Activated CD8-positive, alpha-beta memory T cell treated with anti-CD3 and anti-CD28 coated beads, Interleukin-2, amount 10 ng/mL, durations not matched to agents 7 days and 5 days (primary cell): ENCODE measurements at regions not wholly inside any gene's neighbourhood (a gene's known extent, or its start where the extent isn't known, plus 50 kb on each side); places are given as distances from the start of the nearest gene placed in this dataset.
"Not testable (repeated sequence)": the region's sequence is repeated elsewhere in the genome, so short reads cannot be mapped to it uniquely, and the experiment has no call there.

Experiments
- ATAC-seq: fragments of 150-1000 bp; cut with Tn5 transposase; one replicate; pipeline ENCODE4 v1.10.0; 2021; ENCODE audit warnings: moderate library complexity
- CTCF ChIA-PET: fragments of 350-600 bp; sonication (Branson Sonifier 250); formaldehyde crosslinking; loops from one replicate; lab custom pipeline; 2021; ENCODE audit warnings: antibody characterized with exemption; lab: Charles Lee
- DNase-seq: peaks from one replicate; pipeline ENCODE4 v3.0.0-alpha.2; 2020
- H3K27ac Mint-ChIP-seq: one replicate; pipeline ENCODE4 v1.8.0; 2021; ENCODE audit warnings: mild to moderate bottlenecking, mixed read lengths
- H3K27me3 Mint-ChIP-seq: one replicate; pipeline ENCODE4 v1.8.0; 2021; ENCODE audit warnings: mixed read lengths
- H3K36me3 Mint-ChIP-seq: one replicate; pipeline ENCODE4 v1.8.0; 2021; ENCODE audit warnings: mild to moderate bottlenecking, mixed read lengths
- H3K4me1 Mint-ChIP-seq: one replicate; pipeline ENCODE4 v1.8.0; 2021; ENCODE audit warnings: mixed read lengths
- H3K4me3 Mint-ChIP-seq: one replicate; pipeline ENCODE4 v1.8.0; 2021; ENCODE audit warnings: mild to moderate bottlenecking, moderate library complexity, mixed read lengths
- H3K9me3 Mint-ChIP-seq: one replicate; pipeline ENCODE4 v1.8.0; 2022; ENCODE audit warnings: low read depth, mixed read lengths

GRCh38 chr7:4574851-4575250 lies 107.2 kb upstream of the FOXK1 start:
- no peak for ATAC-seq
- CTCF ChIA-PET = no interaction called here
- Mint-ChIP-seq H3K4me1 (no peaks in the 10 kb centered on the region), H3K36me3 (no peaks in the 10 kb centered on the region), H3K27ac (no peak overlapping the region), H3K27me3 (no peaks in the 10 kb centered on the region), H3K9me3 (peaks cover 2% of the 10 kb centered on the region), H3K4me3 (no peak overlapping the region)
- DNase-seq = no peak

- Mint-ChIP-seq H3K36me3 (no peaks in the 10 kb centered on the region), H3K27ac (no peak overlapping the region), H3K4me3 (no peak overlapping the region), H3K4me1 (no peaks in the 10 kb centered on the region), H3K27me3 (no peaks in the 10 kb centered on the region), H3K9me3 (peaks cover 2% of the 10 kb centered on the region)
- ATAC-seq = no peak
- CTCF ChIA-PET = no interaction called here
- DNase-seq = no peak
Observed at GRCh38 chr7:4575254-4575653, 106.8 kb upstream of the FOXK1 start.

GRCh38 chr7:4602905-4603842 lies 78.9 kb upstream of the FOXK1 start:
- Mint-ChIP-seq H3K27me3 (no peaks in the 10 kb centered on the region), H3K27ac (no peak overlapping the region), H3K4me1 (no peaks in the 10 kb centered on the region), H3K9me3 (no peaks in the 10 kb centered on the region), H3K4me3 (no peak overlapping the region), H3K36me3 (no peaks in the 10 kb centered on the region)
- ATAC-seq (no peak), DNase-seq (no peak)
- CTCF ChIA-PET = no interaction called here

GRCh38 chr7:4603843-4604231 lies 78.3 kb upstream of the FOXK1 start:
- Mint-ChIP-seq H3K27ac (no peak overlapping the region), H3K36me3 (no peaks in the 10 kb centered on the region), H3K9me3 (no peaks in the 10 kb centered on the region), H3K4me3 (no peak overlapping the region), H3K4me1 (no peaks in the 10 kb centered on the region), H3K27me3 (no peaks in the 10 kb centered on the region)
- ATAC-seq (no peak), DNase-seq (no peak)
- CTCF ChIA-PET = no interaction called here

GRCh38 chr7:4604456-4604940 lies 77.6 kb upstream of the FOXK1 start:
- no peaks in the 10 kb centered on the region for H3K27me3 Mint-ChIP-seq
- H3K27ac Mint-ChIP-seq = no peak overlapping the region
- ATAC-seq = no peak
- CTCF ChIA-PET = no interaction called here
- DNase-seq = no peak
- H3K4me1 Mint-ChIP-seq = no peaks in the 10 kb centered on the region
- H3K4me3 Mint-ChIP-seq = no peak overlapping the region
- H3K9me3 Mint-ChIP-seq = no peaks in the 10 kb centered on the region
- no peaks in the 10 kb centered on the region for H3K36me3 Mint-ChIP-seq

- CTCF ChIA-PET = no interaction called here
- no peaks in the 10 kb centered on the region for H3K9me3 Mint-ChIP-seq
- H3K36me3 Mint-ChIP-seq = no peaks in the 10 kb centered on the region
- no peaks in the 10 kb centered on the region for H3K27me3 Mint-ChIP-seq
- H3K27ac Mint-ChIP-seq = no peak overlapping the region
- DNase-seq = no peak
- no peak overlapping the region for H3K4me3 Mint-ChIP-seq
- no peak for ATAC-seq
- no peaks in the 10 kb centered on the region for H3K4me1 Mint-ChIP-seq
Observed at GRCh38 chr7:4606797-4607196, 75.3 kb upstream of the FOXK1 start.

- DNase-seq (no peak), ATAC-seq (no peak)
- Mint-ChIP-seq H3K4me3 (no peak overlapping the region), H3K4me1 (no peaks in the 10 kb centered on the region), H3K9me3 (no peaks in the 10 kb centered on the region), H3K36me3 (no peaks in the 10 kb centered on the region), H3K27me3 (no peaks in the 10 kb centered on the region), H3K27ac (no peak overlapping the region)
- CTCF ChIA-PET = no interaction called here
Observed at GRCh38 chr7:4607311-4607729, 74.8 kb upstream of the FOXK1 start.

GRCh38 chr7:4609576-4609975 lies 72.5 kb upstream of the FOXK1 start:
- H3K36me3 Mint-ChIP-seq, H3K9me3 Mint-ChIP-seq, H3K4me1 Mint-ChIP-seq, H3K27ac Mint-ChIP-seq, DNase-seq, H3K27me3 Mint-ChIP-seq, H3K4me3 Mint-ChIP-seq, ATAC-seq: not testable (repeated sequence)
- CTCF ChIA-PET = interaction anchor here (0.7 to 2.6 kb wide), 3 partner anchors 31 to 145 kb away, joined by 3 to 7 read pairs (median 3); no protein-coding TSS in a partner anchor

GRCh38 chr7:4610768-4611467 lies 71.2 kb upstream of the FOXK1 start:
- Mint-ChIP-seq H3K27ac (no peak overlapping the region), H3K36me3 (no peaks in the 10 kb centered on the region), H3K4me1 (peaks cover 8% of the 10 kb centered on the region), H3K4me3 (no peak overlapping the region), H3K9me3 (no peaks in the 10 kb centered on the region), H3K27me3 (no peaks in the 10 kb centered on the region)
- peak; percentile 74 for ATAC-seq
- DNase-seq = peak; percentile 56
- CTCF ChIA-PET = interaction anchor here (2.6 kb wide), 1 partner anchor 144 kb away, joined by 7 read pairs; no protein-coding TSS in a partner anchor

- CTCF ChIA-PET = interaction anchor here (0.7 to 2.6 kb wide), 2 partner anchors 142 to 143 kb away, joined by 3 to 7 read pairs; no protein-coding TSS in a partner anchor
- H3K27ac Mint-ChIP-seq = no peak overlapping the region
- ATAC-seq (no peak), DNase-seq (no peak)
- H3K27me3 Mint-ChIP-seq = no peaks in the 10 kb centered on the region
- no peak overlapping the region for H3K4me3 Mint-ChIP-seq
- peaks cover 8% of the 10 kb centered on the region for H3K4me1 Mint-ChIP-seq
- no peaks in the 10 kb centered on the region for H3K36me3 Mint-ChIP-seq
- no peaks in the 10 kb centered on the region for H3K9me3 Mint-ChIP-seq
Observed at GRCh38 chr7:4612237-4612636, 69.9 kb upstream of the FOXK1 start.

- CTCF ChIA-PET = no interaction called here
- Mint-ChIP-seq H3K9me3 (no peaks in the 10 kb centered on the region), H3K4me1 (peaks cover 8% of the 10 kb centered on the region), H3K27me3 (no peaks in the 10 kb centered on the region), H3K27ac (no peak overlapping the region), H3K4me3 (peak overlapping the region; percentile 34), H3K36me3 (no peaks in the 10 kb centered on the region)
- DNase-seq = no peak
- ATAC-seq = no peak
Observed at GRCh38 chr7:4612939-4613841, 68.9 kb upstream of the FOXK1 start.

- Mint-ChIP-seq H3K4me1 (peaks cover 8% of the 10 kb centered on the region), H3K36me3 (no peaks in the 10 kb centered on the region), H3K27ac (no peak overlapping the region), H3K4me3 (no peak overlapping the region), H3K9me3 (no peaks in the 10 kb centered on the region), H3K27me3 (no peaks in the 10 kb centered on the region)
- ATAC-seq (no peak), DNase-seq (no peak)
- CTCF ChIA-PET = no interaction called here
Observed at GRCh38 chr7:4613846-4614548, 68.1 kb upstream of the FOXK1 start.
